NCI-H524 (cell line): ENCODE measurements at regions not wholly inside any gene's neighbourhood (a gene's known extent, or its start where the extent isn't known, plus 50 kb on each side); places are given as distances from the start of the nearest gene placed in this dataset.

Experiments
- DNase-seq, 2 experiments: peaks; one replicate each; lab custom pipeline; 2025; lab: John Stamatoyannopoulos, UW

DNA sequence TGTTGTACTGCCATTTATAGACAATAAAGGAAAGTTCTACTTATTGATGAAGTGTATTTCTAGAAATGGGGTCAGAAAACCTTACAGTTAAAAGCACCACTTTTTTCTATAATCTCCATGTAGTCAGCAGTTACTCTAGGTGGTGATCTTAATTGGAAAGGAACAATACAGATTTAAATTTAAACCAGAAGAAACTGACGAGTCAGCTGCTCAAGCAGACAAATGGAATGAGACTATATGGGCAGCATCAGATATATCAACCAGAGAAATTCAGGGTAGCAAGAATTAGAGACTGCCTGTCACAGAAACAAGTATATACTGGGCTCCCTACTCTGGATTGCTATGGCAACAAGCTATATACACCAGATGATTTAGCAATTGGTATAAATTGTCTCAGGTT is 99.6 kb upstream of the SCG2 start:
- no peak for DNase-seq

GRCh38 chr2:223700221-223700620 is 98.1 kb upstream of the SCG2 start:
- DNase-seq = no peak

GRCh38 chr2:223697892-223698645 is 95.9 kb upstream of the SCG2 start:
- no peak for DNase-seq

DNA sequence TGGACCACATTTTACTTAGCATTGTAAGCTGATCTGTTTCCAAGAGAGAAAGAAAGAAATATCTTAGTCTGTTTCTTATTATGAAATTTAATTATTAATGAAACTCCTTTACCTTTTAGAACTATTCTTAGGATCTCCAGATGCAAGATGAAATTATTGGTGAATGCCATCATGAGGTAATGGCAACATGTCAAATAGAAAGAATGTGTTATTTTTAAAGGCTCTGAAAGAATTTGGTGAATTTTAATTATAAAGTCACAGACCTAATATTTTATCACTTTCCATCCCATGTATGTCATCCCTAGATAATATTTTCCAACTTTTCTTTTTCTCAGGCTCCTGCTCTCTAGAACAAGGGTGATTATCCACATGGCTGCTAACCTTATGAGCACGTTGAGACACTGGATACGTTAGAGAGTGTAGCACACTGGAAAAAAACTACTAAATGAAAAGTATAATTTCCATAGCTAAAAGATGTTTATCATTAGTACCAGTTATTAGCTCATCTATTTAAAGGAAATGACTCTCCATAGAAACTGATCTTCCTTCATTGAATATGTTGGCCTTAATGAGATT is 95.2 kb upstream of the SCG2 start:
- DNase-seq = no peak

DNA sequence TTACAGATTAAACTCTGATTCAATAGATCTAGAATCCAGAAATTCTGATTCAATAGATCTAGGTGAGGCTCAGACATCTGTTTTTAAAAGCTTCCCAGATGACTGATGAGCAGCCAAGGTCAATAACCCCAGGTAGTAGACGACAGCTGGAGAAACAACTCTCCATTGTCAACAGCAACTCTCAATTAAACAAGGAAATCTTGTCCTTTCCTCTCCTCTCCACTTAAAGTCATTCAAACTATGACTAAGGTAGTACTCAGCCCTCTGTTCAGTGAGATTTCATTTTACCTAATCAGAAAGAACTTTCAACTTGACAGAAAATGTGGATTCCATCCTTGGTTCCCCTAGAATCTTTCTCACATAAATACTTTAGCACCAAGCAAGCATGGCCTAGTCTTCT is 94.6 kb upstream of the SCG2 start:
- no peak for DNase-seq

DNA sequence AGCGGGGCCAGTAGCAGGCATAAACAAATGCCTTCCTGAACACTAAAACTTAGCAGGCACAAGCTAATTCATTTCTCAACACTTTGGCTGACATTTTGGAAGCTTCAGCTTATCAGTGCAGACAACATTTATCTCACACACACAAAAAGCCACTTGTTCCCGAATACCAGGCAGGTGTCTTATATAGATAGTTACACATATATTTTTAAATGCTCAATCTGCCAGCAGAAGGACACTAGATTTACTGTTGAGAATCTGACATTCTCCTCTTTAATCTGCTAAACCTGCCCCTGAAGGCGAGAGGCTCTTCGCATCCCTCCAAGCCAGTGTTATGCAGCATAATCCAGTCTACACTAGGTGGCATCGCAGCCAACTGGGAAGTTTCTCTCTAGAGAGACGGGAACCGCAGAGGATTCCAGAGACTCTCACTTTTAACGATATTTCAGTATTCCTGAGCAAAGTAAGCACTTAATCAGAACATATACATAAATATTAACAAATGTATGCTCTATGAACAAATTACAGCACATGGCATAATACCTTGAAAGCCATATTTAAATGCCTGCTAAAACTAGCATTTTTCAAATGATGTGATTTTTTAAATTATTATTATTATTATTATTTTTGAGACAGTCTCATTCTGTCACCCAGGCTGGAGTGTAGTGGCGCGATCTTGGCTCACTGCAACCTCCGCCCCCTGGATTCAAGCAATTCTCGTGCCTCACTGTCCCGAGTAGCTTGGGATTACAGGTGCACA is 90.2 kb upstream of the SCG2 start:
- peak; percentile 36 to 53 for DNase-seq

- peak; percentile 85 to 92 for DNase-seq
Measured at GRCh38 chr2:223688094-223688835, 86.1 kb upstream of the SCG2 start.

GRCh38 chr2:223681125-223681524 is 79.0 kb upstream of the SCG2 start:
- DNase-seq = no peak

- DNase-seq = peak in 1 of 2 experiments; percentile 1
Measured at GRCh38 chr2:223674998-223675609, 72.9 kb upstream of the SCG2 start.

GRCh38 chr2:223669453-223670225 is 67.5 kb upstream of the SCG2 start:
- no peak for DNase-seq

DNA sequence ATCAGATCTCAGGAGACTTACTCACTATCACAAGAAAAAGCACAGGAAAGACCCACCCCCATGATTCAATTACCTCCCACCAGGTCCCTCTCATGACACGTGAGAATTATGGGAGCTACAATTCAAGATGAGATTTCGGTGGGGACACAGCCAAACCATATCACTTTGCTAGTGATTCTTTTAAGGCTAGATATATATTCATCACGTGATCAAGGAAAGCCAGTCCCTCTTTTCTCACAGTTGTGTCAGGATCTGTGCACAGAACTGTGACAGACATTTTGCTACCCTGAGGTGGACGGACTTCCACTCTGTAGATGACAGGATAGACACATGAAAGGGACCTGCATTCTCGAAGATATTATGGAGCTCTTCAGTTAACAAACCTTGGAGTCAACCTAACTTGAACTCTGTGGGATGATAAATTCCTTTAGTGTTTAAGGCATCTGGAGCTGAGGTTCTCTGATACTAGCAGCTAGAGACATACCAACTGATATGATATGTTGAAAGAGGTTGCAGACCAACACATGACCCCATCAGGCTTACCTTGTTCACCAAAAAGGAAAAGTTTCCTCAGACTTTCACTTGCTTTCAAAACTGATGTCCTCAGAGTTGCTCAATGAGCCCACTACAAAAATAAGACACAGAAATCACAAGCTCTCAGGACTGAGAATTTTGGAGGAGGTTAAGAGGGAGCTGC is 66.3 kb upstream of the SCG2 start:
- no peak for DNase-seq

DNA sequence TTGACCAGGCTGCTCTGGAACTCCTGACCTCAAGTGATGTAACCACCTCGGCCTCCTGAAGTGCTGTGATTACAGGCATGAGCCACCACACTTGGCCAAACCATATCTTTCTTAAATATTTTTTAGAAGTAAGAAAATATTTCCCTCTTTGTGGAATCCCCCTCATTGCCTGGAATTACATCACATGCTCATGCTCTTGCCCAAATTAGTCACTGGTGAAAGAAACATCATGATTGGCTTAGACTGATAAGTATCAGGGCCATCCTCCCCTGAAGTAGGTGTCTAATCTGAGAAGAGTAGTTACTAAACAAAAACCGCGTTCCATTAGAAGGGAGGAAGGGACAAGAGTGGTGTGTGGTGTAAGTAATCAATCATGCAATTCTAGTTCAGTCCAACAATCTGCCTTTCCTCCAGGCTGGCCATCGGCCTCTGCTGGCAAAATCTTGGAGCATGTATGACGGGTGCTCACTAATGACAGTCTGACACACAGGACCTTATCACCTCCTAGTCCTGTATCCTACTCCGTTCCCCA is 52.3 kb upstream of the SCG2 start:
- no peak for DNase-seq

DNA sequence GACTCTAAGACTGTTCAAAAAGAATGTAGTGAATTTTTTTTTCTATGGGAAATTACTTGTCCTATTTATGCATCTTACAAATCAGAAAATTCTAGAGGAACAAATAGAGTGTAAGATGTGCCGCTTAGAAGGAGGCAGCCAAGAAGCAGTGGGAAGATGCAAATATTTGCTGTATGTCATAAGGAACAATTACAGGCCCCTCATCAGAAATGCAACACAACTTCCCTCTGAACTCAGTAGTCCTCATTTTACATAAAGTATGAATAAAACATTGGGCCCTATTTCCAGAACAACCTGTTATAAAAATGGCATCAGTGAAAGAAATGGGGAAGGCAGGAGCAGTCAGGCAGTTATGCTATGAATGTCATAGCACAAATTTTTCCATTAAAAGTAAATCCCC is 50.7 kb upstream of the SCG2 start:
- no peak for DNase-seq

GRCh38 chr2:223652122-223652521 is 50.0 kb upstream of the SCG2 start:
- no peak for DNase-seq
